H1 (cell line): ENCODE measurements at regions not wholly inside any gene's neighbourhood (a gene's known extent, or its start where the extent isn't known, plus 50 kb on each side); places are given as distances from the start of the nearest gene placed in this dataset.

Experiments
- CTCF ChIA-PET: fragments of 300-600 bp; sonication (Branson Sonifier 250); formaldehyde crosslinking; loops from one replicate; lab custom pipeline; 2021; ENCODE audit not compliant: partially characterized antibody; lab: Charles Lee
- POLR2A ChIA-PET: fragments of 300-600 bp; sonication (Branson Sonifier 250); formaldehyde crosslinking; loops from one replicate; lab custom pipeline; 2021; ENCODE audit warnings: inconsistent platforms; ENCODE audit not compliant: partially characterized antibody; lab: Charles Lee
- DNase-seq, 2 experiments: peaks; one replicate each; pipeline versions ENCODE4 v3.0.0 to v3.0.0-alpha.2; 2010 to 2022; ENCODE audit warnings: low spot score in 2 of 2, low read depth in 1 of 2, mixed read lengths in 1 of 2
- FAIRE-seq: peaks from 2 replicates; lab custom pipeline; 2011; peaks lifted over from hg19 to GRCh38; lab: Jason Lieb, UNC
- H2AFZ ChIP-seq: 2 replicates; pipeline ENCODE4 v1.8.1; 2012; ENCODE audit warnings: low read length, inconsistent platforms
- H2AK5ac ChIP-seq: 2 replicates; pipeline ENCODE4 v1.6.1; 2013; ENCODE audit warnings: low read depth, low read length
- H2BK120ac ChIP-seq: replicated peaks from 2 replicates; pipeline ENCODE3; 2013; ENCODE audit warnings: low read depth, low read length, inconsistent platforms
- H2BK12ac ChIP-seq: 2 replicates; pipeline ENCODE4 v1.6.1; 2013; ENCODE audit warnings: low read depth, low read length
- H2BK15ac ChIP-seq: 2 replicates; pipeline ENCODE4 v1.6.1; 2013; ENCODE audit warnings: low read length
- H2BK20ac ChIP-seq: 2 replicates; pipeline ENCODE4 v1.6.1; 2013; ENCODE audit warnings: low read length
- H2BK5ac ChIP-seq: 2 replicates; pipeline ENCODE4 v1.6.1; 2013; ENCODE audit warnings: low read depth, low read length
- H3K14ac ChIP-seq: 2 replicates; pipeline ENCODE4 v1.6.1; 2013; ENCODE audit warnings: inconsistent platforms; ENCODE audit not compliant: insufficient read length
- H3K18ac ChIP-seq: 2 replicates; pipeline ENCODE4 v1.6.1; 2013; ENCODE audit warnings: low read length; ENCODE audit errors: extremely low read depth
- H3K23ac ChIP-seq: 2 replicates; pipeline ENCODE4 v1.6.1; 2013; ENCODE audit warnings: inconsistent platforms; ENCODE audit not compliant: insufficient read length
- H3K23me2 ChIP-seq: 2 replicates; pipeline ENCODE4 v1.6.1; 2013; ENCODE audit warnings: low read depth, low read length
- H3K27ac ChIP-seq: 2 replicates; pipeline ENCODE4 v1.6.1; 2011; ENCODE audit warnings: low read depth, low read length, inconsistent platforms
- H3K27me3 ChIP-seq, 4 experiments: replicated peaks in 1 of 4; 1 replicate in 1 of 4; 2 replicates in 3 of 4; pipeline versions ENCODE4 v1.6.1 to v1.8.1; 2011 to 2013; ENCODE audit warnings: low read length in 3 of 4, mild to moderate bottlenecking in 3 of 4, inconsistent platforms in 2 of 4, mixed read lengths in 2 of 4, moderate library complexity in 1 of 4; ENCODE audit not compliant: control insufficient read depth in 3 of 4, insufficient read depth in 3 of 4; ENCODE audit errors: extremely low read depth in 1 of 4
- H3K36me3 ChIP-seq, 4 experiments: 2 replicates each; pipeline versions ENCODE4 v1.6.1 to v1.8.1; 2011 to 2013; ENCODE audit warnings: mild to moderate bottlenecking in 4 of 4, low read length in 3 of 4, moderate library complexity in 2 of 4, control low read depth in 1 of 4, inconsistent platforms in 1 of 4; ENCODE audit not compliant: insufficient read depth in 4 of 4, control insufficient read depth in 2 of 4
- H3K4ac ChIP-seq: replicated peaks from 2 replicates; pipeline ENCODE3; 2013; ENCODE audit warnings: low read length, low read depth, mixed read lengths, inconsistent platforms; ENCODE audit not compliant: insufficient read length
- H3K4me1 ChIP-seq, 4 experiments: replicated peaks in 1 of 4; 1 replicate in 1 of 4; 2 replicates in 3 of 4; pipeline versions ENCODE4 v1.6.1 to v1.8.1; 2011 to 2013; ENCODE audit warnings: low read length in 3 of 4, inconsistent platforms in 2 of 4, mixed read lengths in 1 of 4; ENCODE audit not compliant: insufficient read depth in 4 of 4, control insufficient read depth in 3 of 4
- H3K4me2 ChIP-seq, 2 experiments: 2 replicates each; pipeline versions ENCODE4 v1.6.1 to v1.8.1; 2011 to 2013; ENCODE audit warnings: low read depth in 2 of 2, low read length in 2 of 2, control low read depth in 1 of 2, inconsistent platforms in 1 of 2, mild to moderate bottlenecking in 1 of 2; ENCODE audit not compliant: insufficient read depth in 1 of 2
- H3K4me3 ChIP-seq, 4 experiments: fragments of 200-600, 300-600 bp in 1 of 4; sonication (generic), shearing (Covaris generic), sonication (Bioruptor Twin) in 1 of 4; 2 replicates each; pipeline versions ENCODE4 v1.5.1 to v1.8.1; 2011 to 2016; ENCODE audit warnings: low read length in 4 of 4, low read depth in 3 of 4, control low read depth in 2 of 4, inconsistent platforms in 2 of 4, mild to moderate bottlenecking in 2 of 4, mixed read lengths in 1 of 4, moderate library complexity in 1 of 4; ENCODE audit not compliant: insufficient read depth in 2 of 4; ENCODE audit errors: extremely low read depth in 1 of 4
- H3K56ac ChIP-seq: replicated peaks from 2 replicates; pipeline ENCODE3; 2013; ENCODE audit warnings: low read depth, mild to moderate bottlenecking, mixed read lengths, low read length, inconsistent platforms; ENCODE audit not compliant: insufficient read length
- H3K79me1 ChIP-seq: 2 replicates; pipeline ENCODE4 v1.6.1; 2013; ENCODE audit warnings: low read depth, low read length, control low read depth
- H3K79me2 ChIP-seq, 2 experiments: 2 replicates each; pipeline versions ENCODE4 v1.6.1 to v1.8.1; 2012 to 2013; ENCODE audit warnings: low read length in 2 of 2, mild to moderate bottlenecking in 2 of 2, inconsistent platforms in 1 of 2; ENCODE audit not compliant: insufficient read depth in 2 of 2, control insufficient read depth in 1 of 2
- H3K9ac ChIP-seq, 4 experiments: replicated peaks in 1 of 4; 1 replicate in 1 of 4; 2 replicates in 3 of 4; pipeline versions ENCODE4 v1.6.1 to v1.8.1; 2011 to 2013; ENCODE audit warnings: low read depth in 3 of 4, low read length in 3 of 4, control low read depth in 2 of 4, mild to moderate bottlenecking in 2 of 4, moderate library complexity in 2 of 4, inconsistent platforms in 1 of 4; ENCODE audit errors: extremely low read depth in 1 of 4
- H3K9me3 ChIP-seq, 2 experiments: 2 replicates each; pipeline versions ENCODE4 v1.6.1 to v1.8.1; 2012 to 2013; ENCODE audit warnings: mild to moderate bottlenecking in 2 of 2, moderate library complexity in 2 of 2, control low read depth in 1 of 2, inconsistent platforms in 1 of 2, low read depth in 1 of 2, low read length in 1 of 2, mixed read lengths in 1 of 2; ENCODE audit not compliant: insufficient read depth in 2 of 2
- H4K20me1 ChIP-seq, 2 experiments: replicated peaks in 1 of 2; 2 replicates each; pipeline versions ENCODE3 to v1.8.1; 2011 to 2013; ENCODE audit warnings: inconsistent platforms in 2 of 2, low read length in 2 of 2, mild to moderate bottlenecking in 1 of 2; ENCODE audit not compliant: insufficient read depth in 2 of 2, control insufficient read depth in 1 of 2
- H4K5ac ChIP-seq: 2 replicates; pipeline ENCODE4 v1.6.1; 2013; ENCODE audit warnings: low read length, low read depth, mixed read lengths, inconsistent platforms; ENCODE audit not compliant: insufficient read length
- H4K8ac ChIP-seq: 2 replicates; pipeline ENCODE4 v1.8.0; 2013; ENCODE audit warnings: mild to moderate bottlenecking, moderate library complexity, low read length, inconsistent platforms; ENCODE audit not compliant: insufficient read depth; ENCODE audit errors: extremely low read depth
- H4K91ac ChIP-seq: replicated peaks from 2 replicates; pipeline ENCODE3; 2013; ENCODE audit warnings: low read length, mixed read lengths, inconsistent platforms; ENCODE audit not compliant: insufficient read length
- CHD2 ChIP-seq: IDR thresholded peaks from 2 replicates; pipeline ENCODE4 v1.6.1; 2012; ENCODE audit warnings: low read length, improper control_type of control experiment
- WGBS, 2 experiments: shearing (Covaris generic) in 1 of 2; methylation state at CpG; one replicate each; pipeline versions ENCODE4 v1.1.6 to v1.1.7; 2013 to 2015; ENCODE audit warnings: low lambda C conversion rate in 2 of 2, mixed read lengths in 2 of 2, inconsistent platforms in 1 of 2, low coverage in 1 of 2, missing lambda C conversion rate in 1 of 2; ENCODE audit not compliant: insufficient replicate concordance in 2 of 2, insufficient coverage in 1 of 2, insufficient read length in 1 of 2; ENCODE audit errors: extremely low coverage in 1 of 2, missing lambda C conversion rate in 1 of 2; 5-methylcytosine and 5-hydroxymethylcytosine counted together

DNA sequence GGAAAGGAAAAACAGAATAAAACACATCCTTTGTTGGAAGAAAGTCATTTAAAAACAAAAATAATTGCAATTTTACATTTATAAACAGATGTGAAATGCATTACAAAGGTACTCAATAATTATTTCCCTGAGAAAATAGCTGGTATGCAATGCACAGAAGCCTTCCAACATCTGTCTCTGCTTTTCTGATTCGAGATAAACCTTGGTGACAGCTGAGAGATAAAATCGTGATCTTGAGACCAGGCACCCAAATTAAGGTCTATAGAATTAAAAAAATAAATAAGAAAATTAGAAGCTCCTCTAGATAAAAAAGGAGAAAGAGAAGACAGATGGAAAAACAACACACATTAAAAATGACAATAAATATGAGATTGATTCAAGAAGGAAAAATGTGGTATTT, 544.0 kb downstream of the SPRY1 start:
- no peak overlapping the region for H2BK120ac ChIP-seq
- no peaks in the 10 kb centered on the region for H4K20me1 ChIP-seq
- H3K18ac ChIP-seq, result no peak overlapping the region
- H4K8ac ChIP-seq, result no peak overlapping the region
- no peaks in the 10 kb centered on the region for H3K36me3 ChIP-seq
- no peak overlapping the region for H2AK5ac ChIP-seq
- no peaks in the 10 kb centered on the region; a peak in 1 of 7 replicates for H3K4me1 ChIP-seq
- H3K23me2 ChIP-seq, result no peaks in the 10 kb centered on the region
- WGBS, 2 experiments, result 83% methylated on average over 2 of the region's 2 CpGs; no CpG with 5 or more reads in 1 of the 2 experiments
- no peak overlapping the region for H3K4me2 ChIP-seq
- no peaks in the 10 kb centered on the region for H3K27me3 ChIP-seq
- H3K4me3 ChIP-seq, result no peak overlapping the region
- no peak overlapping the region for H3K9ac ChIP-seq
- no peaks in the 10 kb centered on the region for H3K79me1 ChIP-seq
- ChIA-PET CTCF (interaction anchor here (0.5 to 0.9 kb wide), 3 partner anchors 97 to 837 kb away, joined by 3 read pairs; no protein-coding TSS in a partner anchor), POLR2A (no interaction called here)
- H2BK5ac ChIP-seq, result no peak overlapping the region
- no peak overlapping the region for H3K56ac ChIP-seq
- H3K79me2 ChIP-seq, result no peaks in the 10 kb centered on the region
- no peak overlapping the region for H2BK15ac ChIP-seq
- H2BK20ac ChIP-seq, result no peak overlapping the region
- H4K5ac ChIP-seq, result no peak overlapping the region
- FAIRE-seq, result no peak
- DNase-seq, result no peak
- H3K14ac ChIP-seq, result no peak overlapping the region
- no peak overlapping the region for H4K91ac ChIP-seq
- TF ChIP-seq CHD2, result no peak
- H3K4ac ChIP-seq, result no peak overlapping the region
- no peaks in the 10 kb centered on the region for H3K9me3 ChIP-seq
- no peak overlapping the region for H2BK12ac ChIP-seq
- H3K23ac ChIP-seq, result no peak overlapping the region
- no peak overlapping the region for H3K27ac ChIP-seq
- no peak overlapping the region for H2AFZ ChIP-seq
